Panc1 (cell line): ENCODE measurements at regions not wholly inside any gene's neighbourhood (a gene's known extent, or its start where the extent isn't known, plus 50 kb on each side); places are given as distances from the start of the nearest gene placed in this dataset.

Experiments used
- CTCF ChIP-seq: fragments of 450-650 bp; IDR thresholded peaks from 2 replicates; pipeline ENCODE4 v1.5.1; 2017; ENCODE audit warnings: mild to moderate bottlenecking
- POLR2AphosphoS5 ChIP-seq: IDR thresholded peaks from 2 replicates; pipeline ENCODE4 v1.6.1; 2012; ENCODE audit warnings: mild to moderate bottlenecking, low read depth, low read length, moderate library complexity
- REST ChIP-seq, 2 experiments: IDR thresholded peaks; 2 replicates each; pipeline ENCODE4 v1.6.1; 2011 to 2012; ENCODE audit warnings: low read depth in 2 of 2, control low read depth in 1 of 2, low read length in 1 of 2, mild to moderate bottlenecking in 1 of 2, moderate library complexity in 1 of 2; ENCODE audit not compliant: insufficient read depth in 1 of 2

GRCh38 chr10:10959666-10960065, 58.0 kb upstream of the CELF2 start:
- TF ChIP-seq CTCF, result no peak
- no peak for TF ChIP-seq POLR2AphosphoS5
- no peak for TF ChIP-seq REST (IDR thresholded peaks at IDR 0.05; ENCODE audit: insufficient read depth in 1 of 2, low read depth in 2 of 2, low read length in 1 of 2)
